H1 (cell line): ENCODE measurements at regions not wholly inside any gene's neighbourhood (a gene's known extent, or its start where the extent isn't known, plus 50 kb on each side); places are given as distances from the start of the nearest gene placed in this dataset.

Source experiments
- CTCF ChIA-PET: fragments of 300-600 bp; sonication (Branson Sonifier 250); formaldehyde crosslinking; loops from one replicate; lab custom pipeline; 2021; ENCODE audit not compliant: partially characterized antibody; lab: Charles Lee
- POLR2A ChIA-PET: fragments of 300-600 bp; sonication (Branson Sonifier 250); formaldehyde crosslinking; loops from one replicate; lab custom pipeline; 2021; ENCODE audit warnings: inconsistent platforms; ENCODE audit not compliant: partially characterized antibody; lab: Charles Lee
- DNase-seq, 2 experiments: peaks; one replicate each; pipeline versions ENCODE4 v3.0.0 to v3.0.0-alpha.2; 2010 to 2022; ENCODE audit warnings: low spot score in 2 of 2, low read depth in 1 of 2, mixed read lengths in 1 of 2
- FAIRE-seq: peaks from 2 replicates; lab custom pipeline; 2011; peaks lifted over from hg19 to GRCh38; lab: Jason Lieb, UNC
- H2AFZ ChIP-seq: 2 replicates; pipeline ENCODE4 v1.8.1; 2012; ENCODE audit warnings: low read length, inconsistent platforms
- H2AK5ac ChIP-seq: 2 replicates; pipeline ENCODE4 v1.6.1; 2013; ENCODE audit warnings: low read depth, low read length
- H2BK120ac ChIP-seq: replicated peaks from 2 replicates; pipeline ENCODE3; 2013; ENCODE audit warnings: low read depth, low read length, inconsistent platforms
- H2BK12ac ChIP-seq: 2 replicates; pipeline ENCODE4 v1.6.1; 2013; ENCODE audit warnings: low read depth, low read length
- H2BK15ac ChIP-seq: 2 replicates; pipeline ENCODE4 v1.6.1; 2013; ENCODE audit warnings: low read length
- H2BK20ac ChIP-seq: 2 replicates; pipeline ENCODE4 v1.6.1; 2013; ENCODE audit warnings: low read length
- H2BK5ac ChIP-seq: 2 replicates; pipeline ENCODE4 v1.6.1; 2013; ENCODE audit warnings: low read depth, low read length
- H3K14ac ChIP-seq: 2 replicates; pipeline ENCODE4 v1.6.1; 2013; ENCODE audit warnings: inconsistent platforms; ENCODE audit not compliant: insufficient read length
- H3K18ac ChIP-seq: 2 replicates; pipeline ENCODE4 v1.6.1; 2013; ENCODE audit warnings: low read length; ENCODE audit errors: extremely low read depth
- H3K23ac ChIP-seq: 2 replicates; pipeline ENCODE4 v1.6.1; 2013; ENCODE audit warnings: inconsistent platforms; ENCODE audit not compliant: insufficient read length
- H3K23me2 ChIP-seq: 2 replicates; pipeline ENCODE4 v1.6.1; 2013; ENCODE audit warnings: low read depth, low read length
- H3K27ac ChIP-seq: 2 replicates; pipeline ENCODE4 v1.6.1; 2011; ENCODE audit warnings: low read depth, low read length, inconsistent platforms
- H3K27me3 ChIP-seq, 4 experiments: replicated peaks in 1 of 4; 1 replicate in 1 of 4; 2 replicates in 3 of 4; pipeline versions ENCODE4 v1.6.1 to v1.8.1; 2011 to 2013; ENCODE audit warnings: low read length in 3 of 4, mild to moderate bottlenecking in 3 of 4, inconsistent platforms in 2 of 4, mixed read lengths in 2 of 4, moderate library complexity in 1 of 4; ENCODE audit not compliant: control insufficient read depth in 3 of 4, insufficient read depth in 3 of 4; ENCODE audit errors: extremely low read depth in 1 of 4
- H3K36me3 ChIP-seq, 4 experiments: 2 replicates each; pipeline versions ENCODE4 v1.6.1 to v1.8.1; 2011 to 2013; ENCODE audit warnings: mild to moderate bottlenecking in 4 of 4, low read length in 3 of 4, moderate library complexity in 2 of 4, control low read depth in 1 of 4, inconsistent platforms in 1 of 4; ENCODE audit not compliant: insufficient read depth in 4 of 4, control insufficient read depth in 2 of 4
- H3K4ac ChIP-seq: replicated peaks from 2 replicates; pipeline ENCODE3; 2013; ENCODE audit warnings: low read length, low read depth, mixed read lengths, inconsistent platforms; ENCODE audit not compliant: insufficient read length
- H3K4me1 ChIP-seq, 4 experiments: replicated peaks in 1 of 4; 1 replicate in 1 of 4; 2 replicates in 3 of 4; pipeline versions ENCODE4 v1.6.1 to v1.8.1; 2011 to 2013; ENCODE audit warnings: low read length in 3 of 4, inconsistent platforms in 2 of 4, mixed read lengths in 1 of 4; ENCODE audit not compliant: insufficient read depth in 4 of 4, control insufficient read depth in 3 of 4
- H3K4me2 ChIP-seq, 2 experiments: 2 replicates each; pipeline versions ENCODE4 v1.6.1 to v1.8.1; 2011 to 2013; ENCODE audit warnings: low read depth in 2 of 2, low read length in 2 of 2, control low read depth in 1 of 2, inconsistent platforms in 1 of 2, mild to moderate bottlenecking in 1 of 2; ENCODE audit not compliant: insufficient read depth in 1 of 2
- H3K4me3 ChIP-seq, 4 experiments: fragments of 200-600, 300-600 bp in 1 of 4; sonication (generic), shearing (Covaris generic), sonication (Bioruptor Twin) in 1 of 4; 2 replicates each; pipeline versions ENCODE4 v1.5.1 to v1.8.1; 2011 to 2016; ENCODE audit warnings: low read length in 4 of 4, low read depth in 3 of 4, control low read depth in 2 of 4, inconsistent platforms in 2 of 4, mild to moderate bottlenecking in 2 of 4, mixed read lengths in 1 of 4, moderate library complexity in 1 of 4; ENCODE audit not compliant: insufficient read depth in 2 of 4; ENCODE audit errors: extremely low read depth in 1 of 4
- H3K56ac ChIP-seq: replicated peaks from 2 replicates; pipeline ENCODE3; 2013; ENCODE audit warnings: low read depth, mild to moderate bottlenecking, mixed read lengths, low read length, inconsistent platforms; ENCODE audit not compliant: insufficient read length
- H3K79me1 ChIP-seq: 2 replicates; pipeline ENCODE4 v1.6.1; 2013; ENCODE audit warnings: low read depth, low read length, control low read depth
- H3K79me2 ChIP-seq, 2 experiments: 2 replicates each; pipeline versions ENCODE4 v1.6.1 to v1.8.1; 2012 to 2013; ENCODE audit warnings: low read length in 2 of 2, mild to moderate bottlenecking in 2 of 2, inconsistent platforms in 1 of 2; ENCODE audit not compliant: insufficient read depth in 2 of 2, control insufficient read depth in 1 of 2
- H3K9ac ChIP-seq, 4 experiments: replicated peaks in 1 of 4; 1 replicate in 1 of 4; 2 replicates in 3 of 4; pipeline versions ENCODE4 v1.6.1 to v1.8.1; 2011 to 2013; ENCODE audit warnings: low read depth in 3 of 4, low read length in 3 of 4, control low read depth in 2 of 4, mild to moderate bottlenecking in 2 of 4, moderate library complexity in 2 of 4, inconsistent platforms in 1 of 4; ENCODE audit errors: extremely low read depth in 1 of 4
- H3K9me3 ChIP-seq, 2 experiments: 2 replicates each; pipeline versions ENCODE4 v1.6.1 to v1.8.1; 2012 to 2013; ENCODE audit warnings: mild to moderate bottlenecking in 2 of 2, moderate library complexity in 2 of 2, control low read depth in 1 of 2, inconsistent platforms in 1 of 2, low read depth in 1 of 2, low read length in 1 of 2, mixed read lengths in 1 of 2; ENCODE audit not compliant: insufficient read depth in 2 of 2
- H4K20me1 ChIP-seq, 2 experiments: replicated peaks in 1 of 2; 2 replicates each; pipeline versions ENCODE3 to v1.8.1; 2011 to 2013; ENCODE audit warnings: inconsistent platforms in 2 of 2, low read length in 2 of 2, mild to moderate bottlenecking in 1 of 2; ENCODE audit not compliant: insufficient read depth in 2 of 2, control insufficient read depth in 1 of 2
- H4K5ac ChIP-seq: 2 replicates; pipeline ENCODE4 v1.6.1; 2013; ENCODE audit warnings: low read length, low read depth, mixed read lengths, inconsistent platforms; ENCODE audit not compliant: insufficient read length
- H4K8ac ChIP-seq: 2 replicates; pipeline ENCODE4 v1.8.0; 2013; ENCODE audit warnings: mild to moderate bottlenecking, moderate library complexity, low read length, inconsistent platforms; ENCODE audit not compliant: insufficient read depth; ENCODE audit errors: extremely low read depth
- H4K91ac ChIP-seq: replicated peaks from 2 replicates; pipeline ENCODE3; 2013; ENCODE audit warnings: low read length, mixed read lengths, inconsistent platforms; ENCODE audit not compliant: insufficient read length
- CTBP2 ChIP-seq: IDR thresholded peaks from 2 replicates; pipeline ENCODE4 v1.7.0; 2011; ENCODE audit warnings: borderline replicate concordance, mild to moderate bottlenecking, moderate library complexity, mixed read lengths, low read length; ENCODE audit not compliant: insufficient read depth, insufficient read length
- KDM1A ChIP-seq: fragments of 200-600, 300-600 bp; sonication (generic); IDR thresholded peaks from 2 replicates; pipeline ENCODE4 v1.7.1; 2016; ENCODE audit warnings: mild to moderate bottlenecking, low read length, borderline replicate concordance
- RBBP5 ChIP-seq: IDR thresholded peaks from 2 replicates; pipeline ENCODE4 v1.7.1; 2012; ENCODE audit warnings: low read depth, mild to moderate bottlenecking, inconsistent platforms, low read length, moderate library complexity, borderline replicate concordance
- WGBS, 2 experiments: shearing (Covaris generic) in 1 of 2; methylation state at CpG; one replicate each; pipeline versions ENCODE4 v1.1.6 to v1.1.7; 2013 to 2015; ENCODE audit warnings: low lambda C conversion rate in 2 of 2, mixed read lengths in 2 of 2, inconsistent platforms in 1 of 2, low coverage in 1 of 2, missing lambda C conversion rate in 1 of 2; ENCODE audit not compliant: insufficient replicate concordance in 2 of 2, insufficient coverage in 1 of 2, insufficient read length in 1 of 2; ENCODE audit errors: extremely low coverage in 1 of 2, missing lambda C conversion rate in 1 of 2; 5-methylcytosine and 5-hydroxymethylcytosine counted together

DNA sequence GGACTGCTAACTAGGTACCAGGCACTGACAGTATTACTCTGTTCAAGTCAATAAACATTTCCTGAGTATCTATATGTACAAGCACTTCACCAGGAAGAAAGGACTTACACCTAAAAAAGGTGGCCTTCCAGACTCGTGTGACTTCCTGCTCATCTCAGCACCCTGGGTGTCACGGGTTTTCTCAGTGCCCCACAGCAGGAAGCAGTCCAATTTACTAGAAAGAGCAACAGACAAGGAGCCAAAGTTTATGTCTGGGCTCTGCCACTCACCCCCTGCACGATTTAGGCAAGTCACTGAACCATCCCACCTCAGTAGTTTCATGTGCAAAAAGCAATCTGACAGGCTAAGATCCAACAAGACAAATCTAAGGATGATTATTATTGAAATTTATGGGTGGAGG, 92.4 kb downstream of the TMEM215 start:
- Histone ChIP-seq H3K23me2 (no peaks in the 10 kb centered on the region; the same call in 1 of the 2 replicates), H3K79me1 (no peaks in the 10 kb centered on the region), H4K8ac (no peak overlapping the region), H3K4ac (no peak overlapping the region), H2BK20ac (no peak overlapping the region), H4K5ac (no peak overlapping the region), H3K27me3 (no peaks in the 10 kb centered on the region), H2AFZ (no peak overlapping the region), H3K23ac (no peak overlapping the region), H2BK5ac (no peak overlapping the region), H3K14ac (no peak overlapping the region), H3K18ac (no peak overlapping the region), H3K56ac (no peak overlapping the region), H2AK5ac (no peak overlapping the region), H3K36me3 (no peaks in the 10 kb centered on the region), H2BK12ac (no peak overlapping the region), H4K20me1 (no peaks in the 10 kb centered on the region), H3K4me1 (peaks cover 0 to 4% (median 2%) of the 10 kb centered on the region in 4 experiments; a peak in 2 of 7 replicates), H3K4me2 (no peak overlapping the region), H4K91ac (no peak overlapping the region), H3K9me3 (no peaks in the 10 kb centered on the region), H3K27ac (no peak overlapping the region), H2BK15ac (no peak overlapping the region), H3K79me2 (no peaks in the 10 kb centered on the region), H3K9ac (no peak overlapping the region), H2BK120ac (no peak overlapping the region), H3K4me3 (no peak overlapping the region)
- no peak for DNase-seq
- POLR2A ChIA-PET: no interaction called here
- FAIRE-seq: no peak
- CTCF ChIA-PET: interaction anchor here (0.9 kb wide), 1 partner anchor 10 kb away, joined by 3 read pairs; no protein-coding TSS in a partner anchor
- WGBS, 2 experiments: 73% methylated on average over 3 of the region's 3 CpGs; no CpG with 5 or more reads in 1 of the 2 experiments
- TF ChIP-seq CTBP2 (no peak), RBBP5 (no peak), KDM1A (no peak)
